ENCODE measurements at regions not wholly inside any gene's neighbourhood (a gene's known extent, or its start where the extent isn't known, plus 50 kb on each side); places are given as distances from the start of the nearest gene placed in this dataset.
"Not testable (repeated sequence)": the region's sequence is repeated elsewhere in the genome, so short reads cannot be mapped to it uniquely, and the experiment has no call there.

DNA sequence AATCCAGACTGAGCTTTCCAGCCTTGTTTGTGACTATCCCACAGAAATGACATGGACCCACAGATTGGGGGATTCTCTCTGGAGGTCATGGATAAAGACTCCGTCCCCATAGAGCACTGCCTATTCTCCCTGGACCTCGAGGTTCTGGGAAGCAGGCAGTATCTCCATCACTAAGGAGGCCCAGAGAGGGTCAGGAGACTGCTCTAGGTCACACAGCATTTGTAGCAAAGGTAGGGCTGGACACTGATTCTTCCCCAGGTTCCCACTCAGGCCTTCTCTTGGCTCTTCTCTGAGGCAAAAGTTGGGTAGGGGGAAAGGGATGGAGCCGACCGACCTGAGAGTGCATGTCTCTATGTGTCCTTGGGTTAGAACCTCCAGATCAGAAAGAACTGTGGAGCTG lies 80.9 kb downstream of the PTPRS start:
- no peak for DNase-seq (ENCODE audit: low spot score)

DNA sequence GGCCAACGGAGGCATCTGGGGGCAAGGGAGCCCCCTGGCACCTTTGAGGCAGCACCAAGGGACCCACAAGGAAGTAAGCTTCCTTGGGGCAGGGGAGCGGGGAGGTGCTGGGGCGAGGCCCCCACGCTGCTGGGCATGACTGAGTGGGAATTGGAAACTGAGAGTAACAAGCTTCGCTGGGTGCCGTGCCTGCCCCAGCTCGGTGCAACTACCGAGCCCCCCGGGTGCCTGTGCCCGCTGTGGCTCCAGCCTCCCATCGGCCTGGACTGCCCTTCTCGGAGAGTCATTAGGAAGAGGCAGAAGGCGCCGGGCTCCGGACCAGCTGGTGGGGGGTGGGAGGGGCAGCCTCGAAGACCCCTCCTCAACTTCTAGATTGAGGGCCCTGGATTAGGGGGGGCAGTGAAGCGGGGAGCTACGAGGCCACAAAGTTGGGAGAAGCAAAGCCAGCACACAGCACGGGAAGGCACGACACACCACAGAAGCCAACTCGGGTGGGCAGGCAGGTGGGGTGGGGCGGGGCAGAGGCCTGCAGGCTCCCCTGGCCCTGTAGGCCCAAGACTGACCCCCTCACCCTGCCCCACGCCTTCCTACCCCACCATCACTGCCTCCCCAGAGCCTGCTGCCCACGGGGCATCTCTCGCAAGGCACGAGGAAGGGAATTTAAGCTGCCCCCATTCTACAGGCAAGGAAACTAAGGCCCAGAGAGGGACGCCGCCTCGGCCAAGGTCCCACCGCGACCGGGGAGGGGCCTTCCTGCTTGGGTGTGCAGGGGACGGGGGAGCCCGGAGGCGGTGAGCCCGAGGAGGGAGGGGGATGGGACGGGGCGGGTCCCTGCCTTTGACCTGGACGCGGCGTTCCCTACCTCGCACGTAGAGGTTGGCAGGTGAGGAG lies 83.2 kb downstream of the PTPRS start:
- no peak for DNase-seq (ENCODE audit: low spot score)

DNA sequence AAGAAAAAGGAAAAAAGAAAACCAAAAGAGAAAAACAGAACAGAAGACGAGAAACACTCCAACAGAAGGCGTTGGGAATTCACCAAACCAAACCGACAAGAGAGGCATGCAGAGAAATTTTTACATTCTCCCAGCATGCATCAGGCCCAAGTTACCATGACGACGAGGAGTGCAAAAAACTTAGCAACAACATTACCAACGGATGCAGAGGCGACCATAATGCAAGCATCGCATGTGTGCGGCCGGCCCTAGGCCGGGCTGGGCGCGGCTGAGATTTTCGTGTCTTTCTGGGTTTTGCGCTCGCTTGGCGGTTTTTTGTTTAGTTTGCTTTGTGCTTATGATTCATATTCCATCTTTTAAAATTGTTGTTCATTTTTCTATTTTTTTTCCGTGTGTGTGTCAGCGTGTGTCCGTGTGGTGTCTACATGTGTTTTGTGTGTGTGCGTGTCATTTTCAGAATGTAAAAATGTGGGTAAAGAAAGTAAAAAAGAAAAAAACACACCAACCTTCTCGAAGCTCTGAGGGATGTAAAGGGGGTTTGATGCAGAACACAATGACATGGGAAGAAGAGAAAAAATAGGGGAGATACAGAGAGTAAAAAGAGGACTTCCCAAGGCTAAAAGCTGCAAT lies 84.9 kb downstream of the PTPRS start:
- no peak for DNase-seq (ENCODE audit: low spot score)

DNA sequence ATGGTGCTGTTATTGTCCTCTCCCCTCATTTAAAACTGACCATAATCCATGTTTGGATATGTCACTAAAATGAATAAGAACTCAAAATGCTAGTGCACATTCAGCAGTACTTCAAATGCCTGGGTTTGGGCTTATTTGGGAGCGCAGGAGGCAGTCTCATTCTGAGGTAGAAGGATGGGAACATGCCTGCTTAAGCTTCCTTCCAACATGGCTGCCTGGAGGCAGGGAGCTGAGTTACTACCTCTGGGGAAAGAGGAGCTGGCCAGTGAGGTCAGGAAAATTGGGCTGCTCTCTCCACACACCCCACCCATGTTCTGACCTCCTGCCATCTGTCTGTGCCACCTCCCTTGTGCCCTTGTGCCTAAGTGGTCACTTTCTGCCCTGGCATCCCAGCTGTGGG lies 85.7 kb downstream of the PTPRS start:
- DNase-seq (ENCODE audit: low spot score): no peak

DNA sequence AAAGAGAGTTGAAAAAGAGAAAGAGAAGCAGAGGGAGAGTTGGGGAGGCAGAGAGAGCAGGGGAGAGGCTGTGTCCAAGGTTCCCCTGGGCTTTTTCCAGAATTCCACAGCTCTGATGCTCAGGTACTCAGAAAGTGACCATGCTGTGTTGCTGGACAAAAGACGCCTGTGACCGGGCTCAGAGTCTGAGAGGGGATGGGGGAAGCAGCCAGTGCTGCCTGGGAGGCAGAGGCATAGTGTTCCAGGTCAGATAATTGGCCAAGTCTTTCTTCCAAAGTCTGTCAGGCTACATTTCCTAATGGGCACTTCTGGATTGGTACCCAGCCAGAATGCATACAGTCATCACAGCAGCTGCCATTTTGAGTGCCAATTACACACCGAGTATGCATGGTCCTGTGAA lies 86.1 kb downstream of the PTPRS start:
- DNase-seq (ENCODE audit: low spot score): no peak

DNA sequence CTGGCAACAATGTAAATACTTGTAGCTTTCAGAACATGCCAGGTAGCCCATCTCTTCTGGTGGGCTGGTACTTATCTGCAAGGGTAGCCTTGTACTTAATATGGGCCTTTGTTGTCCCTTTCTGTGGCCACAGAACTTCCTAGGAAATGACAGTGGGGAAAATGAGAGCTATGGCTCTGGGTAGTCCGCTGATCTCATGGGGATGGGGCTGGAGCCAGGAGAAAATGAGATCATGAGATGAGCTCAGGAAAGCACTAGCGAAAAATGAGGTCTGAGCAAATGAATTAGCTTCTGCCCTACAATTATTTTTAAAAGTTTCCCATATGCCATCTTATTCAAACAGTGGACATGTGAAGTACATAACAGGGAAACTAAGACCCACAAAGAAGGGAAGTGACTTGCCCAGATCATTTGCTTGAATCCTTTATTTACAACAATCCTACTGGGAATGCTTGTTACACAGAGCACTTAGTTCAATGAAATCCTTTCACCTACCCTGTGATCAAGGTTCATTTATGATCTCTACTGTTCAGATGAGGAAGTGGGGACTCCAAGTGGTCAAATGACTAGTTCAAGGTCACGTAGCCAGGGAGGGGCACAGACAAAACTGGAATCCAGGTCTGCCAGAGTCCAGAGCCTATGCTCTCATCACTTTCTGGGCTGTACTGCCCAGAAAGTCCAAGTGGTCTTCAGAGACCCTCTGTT lies 87.1 kb downstream of the PTPRS start:
- DNase-seq (ENCODE audit: low spot score): no peak

DNA sequence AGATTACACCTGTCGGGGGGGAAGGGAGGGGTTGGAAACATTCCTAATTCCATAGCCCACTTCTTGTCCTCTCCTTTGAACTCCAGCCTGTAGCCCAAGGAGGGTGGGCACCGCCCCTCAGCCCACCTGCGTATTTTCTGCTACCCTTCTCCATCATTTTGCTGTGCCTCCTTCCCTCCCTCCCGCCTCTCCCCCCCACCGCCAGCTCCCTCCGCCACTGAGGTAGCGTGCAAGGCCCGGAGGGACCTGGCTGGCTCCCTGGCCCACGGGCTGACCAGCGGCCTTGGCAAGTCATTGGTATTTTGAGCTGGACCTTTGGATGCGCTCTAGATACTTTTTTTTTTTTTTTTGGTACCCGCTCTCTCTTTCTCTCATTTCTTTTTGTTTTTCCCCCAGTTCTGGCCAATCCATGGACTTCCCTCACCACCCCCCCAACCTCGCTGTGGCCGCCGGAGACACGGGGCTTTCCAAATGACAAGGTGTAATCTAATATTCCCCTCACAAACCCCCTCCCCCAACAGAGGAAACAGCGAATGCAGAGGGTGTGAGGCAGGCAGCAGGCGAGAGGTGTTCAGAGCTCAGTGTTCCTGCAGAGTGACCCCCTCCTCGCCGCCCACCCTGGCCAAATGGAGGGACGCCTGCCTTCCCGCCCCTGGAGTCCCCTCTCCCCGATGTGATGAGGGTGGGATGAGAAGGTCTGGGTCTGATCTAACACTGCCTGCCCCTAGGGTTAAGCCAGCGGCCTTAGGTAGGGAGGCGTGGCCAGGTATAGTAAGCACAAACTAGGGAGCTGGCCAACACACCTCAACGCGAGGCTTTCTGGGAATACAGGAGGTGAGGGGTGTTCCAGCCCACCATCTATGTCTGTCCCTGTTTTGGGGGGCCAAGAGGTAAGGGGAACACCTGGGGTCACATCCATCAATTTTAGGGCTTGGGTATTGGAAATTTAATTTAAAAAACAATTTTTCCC lies 89.2 kb downstream of the PTPRS start:
- no peak for DNase-seq (ENCODE audit: low spot score)

DNA sequence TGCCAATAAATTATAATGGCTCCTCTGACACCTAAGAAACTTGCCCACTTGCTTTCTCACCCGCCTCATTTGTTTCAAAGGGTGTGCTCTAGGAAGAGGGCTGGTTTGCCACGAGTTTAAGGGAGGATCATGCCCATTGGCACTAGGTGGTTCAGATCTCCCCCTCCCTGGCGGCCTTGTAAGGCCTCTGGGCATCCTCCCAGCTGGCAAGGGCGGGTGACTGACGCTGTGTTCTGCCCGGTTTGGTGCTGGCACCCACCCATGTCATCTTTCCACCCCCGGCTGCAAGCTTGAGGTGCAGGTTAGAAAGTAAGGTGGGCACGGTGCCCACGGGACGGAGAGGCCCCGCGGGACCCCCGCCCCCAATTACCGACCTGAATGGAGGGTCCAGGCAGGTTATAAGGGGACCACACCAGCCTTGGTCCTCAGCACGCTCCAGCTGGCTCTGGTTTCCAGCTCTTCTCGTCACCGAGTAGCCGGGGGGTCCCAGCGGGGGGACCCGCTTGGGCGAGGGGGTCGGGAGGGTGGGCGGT lies 90.4 kb downstream of the PTPRS start:
- peak; percentile 68 for DNase-seq (ENCODE audit: low spot score)

- DNase-seq (ENCODE audit: low spot score): no peak
These were observed 91.1 kb downstream of the PTPRS start for GRCh38 chr19:5249526-5249925.

GRCh38 chr19:5247957-5248705 lies 92.5 kb downstream of the PTPRS start:
- DNase-seq (ENCODE audit: low spot score): no peak

DNA sequence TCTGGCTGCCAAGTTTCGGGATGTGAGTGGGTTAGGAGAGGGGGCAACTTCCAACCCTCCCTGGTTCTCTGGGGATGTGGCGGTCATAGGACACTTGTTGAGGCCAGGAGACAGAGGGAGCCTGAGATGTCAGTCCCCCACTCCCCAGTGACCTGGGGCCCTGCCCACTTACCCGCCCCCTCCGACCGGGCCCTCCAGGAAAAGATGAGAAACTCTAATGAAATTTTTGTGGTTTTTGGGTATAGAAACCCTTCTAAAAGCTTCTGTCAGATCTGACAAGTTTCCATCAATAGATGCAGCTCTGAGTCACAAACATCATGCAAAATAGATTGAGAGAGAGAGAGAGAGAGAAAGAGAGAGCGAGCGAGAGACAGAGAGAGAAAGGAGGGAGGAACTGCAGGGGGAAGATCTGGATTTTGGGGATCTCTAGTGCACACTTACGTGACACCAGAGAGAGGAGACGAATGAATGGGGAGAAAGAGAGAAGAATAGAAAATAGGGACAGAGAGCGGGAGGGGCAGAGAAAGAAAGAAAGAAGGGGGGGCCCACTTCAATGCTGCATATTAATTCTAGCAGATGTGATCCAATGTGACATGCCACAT lies 94.0 kb downstream of the PTPRS start:
- DNase-seq (ENCODE audit: low spot score): no peak

DNA sequence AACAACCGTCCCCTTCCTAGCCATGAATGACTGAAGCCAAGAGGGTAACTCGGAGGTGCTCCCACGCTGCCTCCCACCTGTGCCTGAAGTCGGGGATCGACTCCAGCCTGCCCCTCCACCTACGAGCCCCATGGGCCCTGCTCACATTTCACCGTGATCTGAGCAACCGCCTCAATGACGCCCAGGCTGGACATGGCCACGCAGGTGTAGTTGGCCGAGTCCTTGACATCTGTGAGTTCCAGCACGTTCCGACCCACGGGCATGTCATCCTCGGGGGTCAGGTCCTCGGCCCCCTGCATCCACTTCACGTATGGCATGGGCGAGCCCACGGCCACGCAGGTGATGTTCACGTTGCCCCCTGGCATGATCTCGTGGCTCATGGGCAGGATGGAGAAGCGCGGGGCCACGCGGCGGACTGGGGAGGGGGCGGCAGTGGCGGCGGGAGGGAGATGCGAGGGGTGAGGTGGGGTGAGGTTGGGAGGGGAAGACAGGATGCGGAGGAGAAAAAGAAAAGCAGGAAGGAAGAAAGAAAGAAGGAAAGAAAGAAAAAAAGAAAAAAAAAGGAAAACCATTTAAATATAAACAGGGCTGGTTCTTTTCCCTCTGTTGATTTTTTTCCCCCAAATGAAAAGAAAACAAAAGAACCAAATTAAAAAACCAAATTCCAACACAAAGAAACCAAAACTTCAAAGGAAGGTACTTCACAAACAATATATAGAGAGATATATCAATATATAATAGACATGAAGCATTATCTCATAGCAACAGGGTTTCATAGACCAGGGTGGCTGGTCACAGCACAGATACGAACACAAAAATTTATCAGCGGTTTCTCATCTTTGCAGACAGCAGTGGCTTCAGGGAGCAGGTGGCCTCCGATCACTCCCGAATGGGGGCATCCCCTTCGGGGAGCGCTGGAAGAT lies 94.7 kb downstream of the PTPRS start:
- no peak for DNase-seq (ENCODE audit: low spot score)

GRCh38 chr19:5244351-5244750 lies 96.3 kb downstream of the PTPRS start:
- no peak for DNase-seq (ENCODE audit: low spot score)

DNA sequence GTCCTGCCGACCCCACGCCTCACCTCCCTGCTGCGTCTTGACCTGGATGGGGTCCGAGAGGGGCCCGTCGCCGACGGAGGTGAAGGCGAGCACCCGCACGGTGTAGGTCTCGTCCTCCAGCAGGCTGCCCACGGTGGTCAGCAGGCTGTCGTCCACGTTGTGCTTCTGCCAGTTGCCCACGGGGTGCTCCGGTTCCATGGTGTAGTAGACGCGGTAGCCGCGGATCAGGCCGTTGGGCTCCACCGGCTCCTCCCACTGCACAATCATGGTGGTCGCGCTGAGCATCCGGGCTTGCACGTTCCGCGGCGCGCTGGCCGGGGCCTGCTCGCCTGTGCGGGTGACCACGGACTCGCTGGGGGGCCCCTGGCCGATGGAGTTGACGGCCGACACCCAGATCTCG lies 96.7 kb downstream of the PTPRS start:
- DNase-seq (ENCODE audit: low spot score): no peak

DNA sequence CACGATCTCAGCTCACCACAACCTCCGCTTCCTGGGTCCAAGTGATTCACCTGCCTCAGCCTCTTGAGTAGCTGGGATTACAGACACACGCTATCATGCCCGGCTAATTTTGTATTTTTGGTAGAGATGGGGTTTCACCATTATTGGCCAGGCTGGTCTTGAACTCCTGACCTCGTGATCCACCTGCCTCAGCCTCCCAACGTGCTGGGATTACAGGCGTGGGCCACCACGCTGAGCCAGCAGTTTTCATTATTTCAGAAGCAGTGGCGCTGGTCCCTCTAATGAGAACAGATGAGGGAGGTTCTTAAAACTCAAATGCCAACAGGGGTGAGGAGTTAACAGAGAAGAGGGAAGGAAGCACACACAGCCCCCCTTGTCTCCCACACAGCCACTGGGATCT lies 98.7 kb downstream of the PTPRS start:
- not testable (repeated sequence) for DNase-seq (ENCODE audit: low spot score)

GRCh38 chr19:5240011-5240410 lies 100.6 kb downstream of the PTPRS start:
- DNase-seq (ENCODE audit: low spot score): no peak

GRCh38 chr19:5238700-5239099 lies 101.9 kb downstream of the PTPRS start:
- no peak for DNase-seq (ENCODE audit: low spot score)

DNA sequence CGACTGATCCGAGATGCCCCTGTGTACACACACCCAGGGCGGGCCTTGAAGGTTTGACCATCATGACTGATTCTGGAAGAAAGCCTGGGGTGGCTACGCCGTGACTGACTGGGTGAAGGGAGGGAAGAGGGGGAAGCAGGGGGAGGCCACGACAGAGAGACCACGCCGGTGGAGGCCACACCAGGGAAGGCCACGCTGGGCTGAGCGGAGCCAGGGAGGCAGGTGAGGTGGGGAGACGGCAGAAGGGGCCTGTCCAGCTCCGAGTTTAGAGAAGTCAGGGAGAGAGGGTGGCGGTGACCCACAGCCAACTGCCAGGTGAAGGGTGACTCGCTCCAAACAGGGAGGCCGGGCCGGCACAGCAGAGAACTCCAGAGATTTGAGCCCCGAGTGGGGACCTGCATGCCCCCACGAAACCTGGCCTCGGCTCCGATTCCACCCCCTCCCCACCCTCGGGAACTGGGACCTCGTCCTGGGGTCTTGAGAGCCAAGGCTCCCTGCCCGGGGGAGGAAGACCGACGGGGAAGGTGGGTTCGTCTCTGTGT lies 102.6 kb downstream of the PTPRS start:
- no peak for DNase-seq (ENCODE audit: low spot score)

DNA sequence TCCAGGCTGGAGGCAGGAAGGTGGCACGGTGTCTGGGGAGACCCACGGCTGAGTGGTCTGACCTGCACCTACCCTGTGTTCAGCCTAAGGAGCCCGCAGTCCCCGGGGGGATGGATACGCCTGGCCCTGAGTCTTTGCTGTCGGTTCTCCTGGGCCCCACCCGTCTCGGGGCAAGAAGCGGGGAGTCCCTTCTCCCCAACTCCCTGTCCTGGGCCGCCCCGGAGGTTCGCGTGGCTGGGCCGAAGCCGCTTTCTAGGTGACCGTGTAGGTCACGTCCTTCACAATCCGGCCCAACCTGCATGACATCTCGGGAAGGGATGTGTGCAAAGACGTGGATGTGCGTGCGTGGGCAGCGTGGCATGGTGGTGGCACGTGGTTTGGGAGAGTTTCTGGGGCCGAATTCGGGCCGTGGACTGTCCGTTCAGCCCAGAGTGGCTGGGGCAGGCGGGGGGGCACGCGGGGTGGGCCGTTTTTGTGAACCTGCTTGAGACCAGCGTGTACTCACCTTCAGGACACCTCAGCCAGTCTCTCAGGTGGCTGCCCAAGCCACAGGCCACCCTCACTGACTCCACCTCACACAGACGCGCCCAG lies 103.3 kb downstream of the PTPRS start:
- DNase-seq (ENCODE audit: low spot score): no peak
